GM11168 (cell line): ENCODE measurements at regions not wholly inside any gene's neighbourhood (a gene's known extent, or its start where the extent isn't known, plus 50 kb on each side); places are given as distances from the start of the nearest gene placed in this dataset.

Source experiments
- in situ Hi-C: fragments of 300-500 bp; cut with MboI; formaldehyde crosslinking; loops from one replicate; pipeline ENCODE4 v1.12.0; 2022; ENCODE audit warnings: low sequenced_read_pairs; ENCODE audit not compliant: unreplicated experiment

- in situ Hi-C loops = no loop called here
Measured at GRCh38 chr9:95822583-95823431, 52.7 kb upstream of the ERCC6L2 start.

GRCh38 chr9:95822015-95822414, 53.5 kb upstream of the ERCC6L2 start:
- in situ Hi-C loops = no loop called here

- in situ Hi-C loops = no loop called here
Measured at GRCh38 chr9:95820074-95820473, 55.4 kb upstream of the ERCC6L2 start.

- in situ Hi-C loops = no loop called here
Measured at GRCh38 chr9:95819636-95820035, 55.9 kb upstream of the ERCC6L2 start.

GRCh38 chr9:95817205-95817604, 58.3 kb upstream of the ERCC6L2 start:
- in situ Hi-C loops = no loop called here

- in situ Hi-C loops = no loop called here
Measured at GRCh38 chr9:95816716-95817115, 58.8 kb upstream of the ERCC6L2 start.

GRCh38 chr9:95815961-95816360, 59.5 kb upstream of the ERCC6L2 start:
- in situ Hi-C loops = no loop called here

- in situ Hi-C loops = no loop called here
Measured at GRCh38 chr9:95815133-95815532, 60.4 kb upstream of the ERCC6L2 start.

- in situ Hi-C loops = no loop called here
Measured at GRCh38 chr9:95813923-95814322, 61.6 kb upstream of the ERCC6L2 start.

- in situ Hi-C loops = no loop called here
Measured at GRCh38 chr9:95810814-95811213, 64.7 kb upstream of the ERCC6L2 start.

GRCh38 chr9:95810133-95810532, 65.4 kb upstream of the ERCC6L2 start:
- in situ Hi-C loops = no loop called here

GRCh38 chr9:95809686-95810085, 65.8 kb upstream of the ERCC6L2 start:
- in situ Hi-C loops = no loop called here

GRCh38 chr9:95808011-95808410, 67.5 kb upstream of the ERCC6L2 start:
- in situ Hi-C loops = no loop called here

GRCh38 chr9:95807326-95807947, 68.1 kb upstream of the ERCC6L2 start:
- in situ Hi-C loops = no loop called here

- in situ Hi-C loops = no loop called here
Measured at GRCh38 chr9:95803197-95803596, 72.3 kb upstream of the ERCC6L2 start.

GRCh38 chr9:95801797-95802196, 73.7 kb upstream of the ERCC6L2 start:
- in situ Hi-C loops = no loop called here

- in situ Hi-C loops = no loop called here
Measured at GRCh38 chr9:95796029-95796428, 79.5 kb upstream of the ERCC6L2 start.

- in situ Hi-C loops = no loop called here
Measured at GRCh38 chr9:95793924-95794828, 81.3 kb upstream of the ERCC6L2 start.

GRCh38 chr9:95791695-95792094, 83.8 kb upstream of the ERCC6L2 start:
- in situ Hi-C loops = no loop called here

GRCh38 chr9:95791286-95791685, 84.2 kb upstream of the ERCC6L2 start:
- in situ Hi-C loops = no loop called here

- in situ Hi-C loops = no loop called here
Measured at GRCh38 chr9:95788521-95788991, 86.9 kb upstream of the ERCC6L2 start.
